ENCODE measurements at regions not wholly inside any gene's neighbourhood (a gene's known extent, or its start where the extent isn't known, plus 50 kb on each side); places are given as distances from the start of the nearest gene placed in this dataset.
"Not testable (repeated sequence)": the region's sequence is repeated elsewhere in the genome, so short reads cannot be mapped to it uniquely, and the experiment has no call there.

DNA sequence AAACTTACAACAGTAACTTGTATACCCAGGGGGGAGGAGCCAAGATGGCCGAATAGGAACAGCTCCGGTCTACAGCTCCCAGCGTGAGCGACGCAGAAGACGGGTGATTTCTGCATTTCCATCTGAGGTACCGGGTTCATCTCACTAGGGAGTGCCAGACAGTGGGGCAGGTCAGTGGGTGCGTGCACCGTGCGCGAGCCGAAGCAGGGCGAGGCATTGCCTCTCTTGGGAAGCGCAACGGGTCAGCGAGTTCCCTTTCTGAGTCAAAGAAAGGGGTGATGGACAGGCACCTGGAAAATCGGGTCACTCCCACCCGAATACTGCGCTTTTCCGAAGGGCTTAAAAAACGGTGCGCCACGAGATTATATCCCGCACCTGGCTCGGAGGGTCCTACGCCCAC, 278.8 kb downstream of the FAM47B start:
- H3K4me1 ChIP-seq; DNase-seq; H3K36me3 ChIP-seq; H3K4me3 ChIP-seq (ENCODE audit: low read depth, low read length); H3K27me3 ChIP-seq; H3K9me3 ChIP-seq: not testable (repeated sequence)

DNA sequence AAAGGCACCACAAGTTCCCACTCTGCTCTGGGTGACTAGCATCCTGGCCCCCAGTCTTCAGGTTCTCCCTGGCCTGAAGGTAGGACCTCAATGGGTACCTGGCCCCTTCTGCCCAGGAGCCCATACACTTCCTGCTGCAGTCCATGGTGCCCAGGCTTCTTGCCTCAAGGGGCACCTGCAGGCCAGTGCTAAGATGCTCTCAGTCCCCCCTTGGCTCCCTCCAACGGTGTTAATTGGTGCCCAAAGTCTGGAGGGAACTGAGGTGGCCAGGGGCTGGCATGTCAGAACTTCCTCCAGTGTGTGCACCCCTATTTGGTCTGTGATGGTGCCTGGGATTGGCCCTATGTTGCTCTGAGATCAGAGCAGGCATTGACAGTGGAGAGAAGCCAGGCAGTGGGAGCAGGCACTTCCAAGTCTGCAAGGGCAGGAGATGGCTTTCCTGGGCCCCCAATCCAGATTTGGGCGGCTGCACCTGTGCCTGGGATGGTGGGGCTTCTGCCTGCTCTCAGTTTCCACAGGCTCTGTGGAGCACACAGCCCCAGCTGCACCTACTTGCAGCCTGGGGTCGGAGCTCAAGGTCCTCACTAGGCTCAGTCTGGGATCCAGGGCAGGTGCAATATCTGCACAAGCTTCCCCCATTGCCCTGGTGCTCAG, 301.6 kb downstream of the FAM47B start:
- Histone ChIP-seq H3K4me1 (no peaks in the 10 kb centered on the region), H3K4me3 (ENCODE audit: low read depth, low read length) (no peak overlapping the region), H3K36me3 (no peaks in the 10 kb centered on the region), H3K27me3 (no peaks in the 10 kb centered on the region), H3K9me3 (no peaks in the 10 kb centered on the region)
- TF ChIP-seq, protein P1, sequence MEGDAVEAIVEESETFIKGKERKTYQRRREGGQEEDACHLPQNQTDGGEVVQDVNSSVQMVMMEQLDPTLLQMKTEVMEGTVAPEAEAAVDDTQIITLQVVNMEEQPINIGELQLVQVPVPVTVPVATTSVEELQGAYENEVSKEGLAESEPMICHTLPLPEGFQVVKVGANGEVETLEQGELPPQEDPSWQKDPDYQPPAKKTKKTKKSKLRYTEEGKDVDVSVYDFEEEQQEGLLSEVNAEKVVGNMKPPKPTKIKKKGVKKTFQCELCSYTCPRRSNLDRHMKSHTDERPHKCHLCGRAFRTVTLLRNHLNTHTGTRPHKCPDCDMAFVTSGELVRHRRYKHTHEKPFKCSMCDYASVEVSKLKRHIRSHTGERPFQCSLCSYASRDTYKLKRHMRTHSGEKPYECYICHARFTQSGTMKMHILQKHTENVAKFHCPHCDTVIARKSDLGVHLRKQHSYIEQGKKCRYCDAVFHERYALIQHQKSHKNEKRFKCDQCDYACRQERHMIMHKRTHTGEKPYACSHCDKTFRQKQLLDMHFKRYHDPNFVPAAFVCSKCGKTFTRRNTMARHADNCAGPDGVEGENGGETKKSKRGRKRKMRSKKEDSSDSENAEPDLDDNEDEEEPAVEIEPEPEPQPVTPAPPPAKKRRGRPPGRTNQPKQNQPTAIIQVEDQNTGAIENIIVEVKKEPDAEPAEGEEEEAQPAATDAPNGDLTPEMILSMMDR (IDR thresholded peaks at IDR 0.05; ENCODE audit: low read depth, low read length) = no peak
- DNase-seq = no peak

DNA sequence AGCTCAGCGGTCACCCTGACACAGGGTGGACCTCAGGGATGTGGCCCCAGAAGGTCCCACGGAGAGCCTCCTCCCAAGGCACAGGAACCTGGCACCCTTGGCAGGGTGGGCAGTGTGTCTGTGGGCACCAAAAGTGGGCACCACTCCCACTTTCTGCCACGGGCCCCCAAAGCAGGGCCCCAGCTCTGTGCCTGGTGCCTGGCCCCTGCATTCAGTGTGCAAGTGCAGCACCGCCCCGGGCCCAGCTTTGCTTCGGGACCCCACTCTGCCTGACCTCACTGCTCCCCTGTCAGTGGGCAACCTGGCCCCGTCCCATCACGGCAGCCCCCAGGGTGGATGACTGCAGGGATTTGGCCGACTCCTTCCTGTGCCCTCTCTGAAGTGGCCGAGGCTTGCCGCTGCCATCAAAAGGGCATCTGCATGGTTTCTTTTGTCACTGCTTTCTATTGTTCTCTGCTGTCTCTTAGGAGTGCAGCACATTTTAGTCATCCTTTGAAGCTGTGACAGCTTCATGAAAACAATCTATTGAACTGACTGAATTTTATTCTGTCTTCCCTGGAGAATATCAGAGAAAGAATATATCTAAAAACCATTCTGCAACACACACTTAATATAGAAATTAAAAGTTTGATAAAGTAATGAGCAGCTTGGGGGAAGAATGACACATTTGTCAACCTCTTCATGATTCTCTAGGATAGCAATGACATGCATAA, 302.4 kb downstream of the FAM47B start:
- Histone ChIP-seq H3K4me1 (no peaks in the 10 kb centered on the region), H3K27me3 (no peaks in the 10 kb centered on the region), H3K36me3 (no peaks in the 10 kb centered on the region), H3K9me3 (no peaks in the 10 kb centered on the region), H3K4me3 (ENCODE audit: low read depth, low read length) (no peak overlapping the region)
- TF ChIP-seq, protein P1 (IDR thresholded peaks at IDR 0.05; ENCODE audit: low read depth, low read length) = no peak
- no peak for DNase-seq

DNA sequence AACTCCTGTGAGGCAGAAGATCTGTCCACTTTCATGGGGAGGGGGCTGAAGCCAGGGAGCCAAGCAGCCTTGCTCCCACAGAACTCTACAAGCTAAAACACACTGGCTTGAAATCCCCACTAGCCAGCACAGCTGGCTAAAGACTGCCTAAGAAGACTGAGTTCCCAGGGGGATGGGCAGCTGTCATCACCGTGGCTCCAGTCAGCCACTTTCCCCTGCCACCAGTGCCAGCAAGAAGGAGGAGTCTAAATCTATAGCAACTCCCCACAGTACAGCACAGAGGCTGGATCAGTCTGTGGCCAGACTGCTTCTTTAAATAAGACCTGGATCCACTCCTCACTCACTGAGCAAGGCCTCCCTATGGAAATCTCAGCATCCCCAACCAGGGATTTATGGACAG, 308.6 kb downstream of the FAM47B start:
- Histone ChIP-seq H3K4me1 (no peaks in the 10 kb centered on the region), H3K4me3 (ENCODE audit: low read depth, low read length) (no peak overlapping the region), H3K9me3 (no peaks in the 10 kb centered on the region), H3K27me3 (no peaks in the 10 kb centered on the region), H3K36me3 (no peaks in the 10 kb centered on the region)
- peak; percentile 24 for DNase-seq
- TF ChIP-seq, protein P1 (IDR thresholded peaks at IDR 0.05; ENCODE audit: low read depth, low read length) = no peak

DNA sequence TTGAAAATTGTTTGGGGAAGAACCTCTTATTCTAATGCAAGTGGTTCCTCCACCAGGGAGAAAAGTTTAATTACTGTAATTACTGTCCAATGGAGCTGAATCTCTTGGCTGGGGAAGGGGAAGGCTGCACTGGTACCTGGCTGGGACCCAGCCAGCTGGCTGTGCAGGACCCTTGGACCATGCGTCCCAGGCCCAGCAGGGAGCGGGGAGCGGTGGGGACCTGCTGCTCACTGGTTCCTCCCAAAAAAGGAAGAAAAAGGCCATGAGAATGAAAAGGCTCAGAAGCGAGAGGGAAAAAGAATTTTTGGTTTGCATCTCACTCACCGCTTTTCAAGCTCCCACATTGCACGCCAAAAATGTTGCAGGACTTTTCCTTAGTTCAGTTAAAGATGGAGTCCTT, 333.5 kb downstream of the FAM47B start:
- H3K4me3 ChIP-seq (ENCODE audit: low read depth, low read length) = no peak overlapping the region
- no peaks in the 10 kb centered on the region for H3K36me3 ChIP-seq
- no peaks in the 10 kb centered on the region for H3K9me3 ChIP-seq
- TF ChIP-seq, protein P1 (IDR thresholded peaks at IDR 0.05; ENCODE audit: low read depth, low read length) = no peak
- no peaks in the 10 kb centered on the region; the same call in 1 of the 2 replicates for H3K4me1 ChIP-seq
- no peaks in the 10 kb centered on the region for H3K27me3 ChIP-seq
- DNase-seq = peak; percentile 12

DNA sequence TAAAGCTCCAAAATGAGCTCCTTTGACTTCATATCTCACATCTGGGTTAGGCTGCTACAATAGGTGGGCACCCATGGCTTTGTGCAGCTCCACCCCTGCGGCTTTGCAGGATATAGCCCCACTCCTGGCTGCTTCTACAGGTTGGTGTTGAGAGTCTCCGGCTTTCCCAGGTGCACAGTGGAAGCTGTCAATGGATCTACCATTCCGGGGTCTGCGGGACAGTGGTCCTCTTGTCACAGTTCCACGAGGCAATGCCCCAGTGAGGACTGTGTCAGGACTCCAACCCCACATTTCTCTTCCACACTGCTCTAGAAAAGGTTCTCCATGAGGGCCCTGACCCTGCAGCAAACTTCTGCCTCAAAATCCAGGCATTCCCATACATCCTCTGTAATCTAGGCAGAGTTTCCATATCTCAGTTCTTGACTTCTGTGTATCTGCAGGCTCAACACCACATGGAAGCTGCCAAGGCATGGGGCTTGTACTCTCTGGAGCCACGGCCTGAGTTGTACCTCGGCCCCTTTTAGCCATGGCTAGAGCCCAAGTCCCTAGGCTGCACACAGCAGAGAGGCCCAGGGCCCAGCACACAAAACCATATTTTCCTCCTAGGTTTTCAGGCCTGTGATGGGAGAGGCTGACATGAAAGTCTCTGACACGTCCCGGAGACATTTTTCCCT, 342.8 kb downstream of the FAM47B start:
- H3K9me3 ChIP-seq = no peaks in the 10 kb centered on the region
- DNase-seq = no peak
- TF ChIP-seq, protein P1 (IDR thresholded peaks at IDR 0.05; ENCODE audit: low read depth, low read length) = no peak
- H3K4me1 ChIP-seq = no peaks in the 10 kb centered on the region
- no peak overlapping the region for H3K4me3 ChIP-seq (ENCODE audit: low read depth, low read length)
- no peaks in the 10 kb centered on the region for H3K27me3 ChIP-seq
- H3K36me3 ChIP-seq = no peaks in the 10 kb centered on the region
